EH (cell line): ENCODE measurements at regions not wholly inside any gene's neighbourhood (a gene's known extent, or its start where the extent isn't known, plus 50 kb on each side); places are given as distances from the start of the nearest gene placed in this dataset.
A peak's percentile ranks its signal among the peaks of the same experiment; 100 is the strongest.

Source experiments
- DNase-seq: peaks from one replicate; pipeline ENCODE4 v3.0.0-alpha.2; 2015; ENCODE audit warnings: low read depth

- DNase-seq = no peak
Measured at GRCh38 chr16:72271699-72272240, 99.8 kb upstream of the PMFBP1 start.

- DNase-seq = peak; percentile 46
Measured at GRCh38 chr16:72270531-72270930, 98.6 kb upstream of the PMFBP1 start.

GRCh38 chr16:72266836-72267235 lies 94.9 kb upstream of the PMFBP1 start:
- DNase-seq = no peak

GRCh38 chr16:72264771-72265170 lies 92.8 kb upstream of the PMFBP1 start:
- no peak for DNase-seq

GRCh38 chr16:72262711-72263110 lies 90.8 kb upstream of the PMFBP1 start:
- no peak for DNase-seq

- no peak for DNase-seq
Measured at GRCh38 chr16:72261127-72261526, 89.2 kb upstream of the PMFBP1 start.

GRCh38 chr16:72256398-72257066 lies 84.6 kb upstream of the PMFBP1 start:
- DNase-seq = peak; percentile 87

- peak; percentile 37 for DNase-seq
Measured at GRCh38 chr16:72255786-72256185, 83.8 kb upstream of the PMFBP1 start.

- peak; percentile 48 for DNase-seq
Measured at GRCh38 chr16:72247821-72248253, 75.9 kb upstream of the PMFBP1 start.

GRCh38 chr16:72246423-72246822 lies 74.5 kb upstream of the PMFBP1 start:
- DNase-seq = no peak

- DNase-seq = no peak
Measured at GRCh38 chr16:72244853-72245252, 72.9 kb upstream of the PMFBP1 start.

- DNase-seq = no peak
Measured at GRCh38 chr16:72243621-72244020, 71.7 kb upstream of the PMFBP1 start.

GRCh38 chr16:72242757-72243156 lies 70.8 kb upstream of the PMFBP1 start:
- no peak for DNase-seq

- peak; percentile 71 for DNase-seq
Measured at GRCh38 chr16:72241930-72242329, 70.0 kb upstream of the PMFBP1 start.

GRCh38 chr16:72241008-72241407 lies 69.1 kb upstream of the PMFBP1 start:
- no peak for DNase-seq

GRCh38 chr16:72240466-72240865 lies 68.5 kb upstream of the PMFBP1 start:
- DNase-seq = no peak

GRCh38 chr16:72236866-72237265 lies 64.9 kb upstream of the PMFBP1 start:
- DNase-seq = no peak

GRCh38 chr16:72234387-72234786 lies 62.4 kb upstream of the PMFBP1 start:
- DNase-seq = no peak

- DNase-seq = no peak
Measured at GRCh38 chr16:72228014-72228413, 56.1 kb upstream of the PMFBP1 start.

GRCh38 chr16:72226136-72226535 lies 54.2 kb upstream of the PMFBP1 start:
- DNase-seq = no peak

- no peak for DNase-seq
Measured at GRCh38 chr16:72224260-72224768, 52.4 kb upstream of the PMFBP1 start.

- no peak for DNase-seq
Measured at GRCh38 chr16:72222503-72222902, 50.5 kb upstream of the PMFBP1 start.
